Cardiac muscle cell (in vitro differentiated cells and primary cell): ENCODE measurements at regions not wholly inside any gene's neighbourhood (a gene's known extent, or its start where the extent isn't known, plus 50 kb on each side); places are given as distances from the start of the nearest gene placed in this dataset.
"Not testable (repeated sequence)": the region's sequence is repeated elsewhere in the genome, so short reads cannot be mapped to it uniquely, and the experiment has no call there.

ENCODE experiments used
- DNase-seq, 2 donors: peaks; one replicate each; pipeline versions ENCODE4 v3.0.0 to v3.0.0-alpha.2; 2010 to 2017; ENCODE audit warnings: low read depth in 1 of 2, low spot score in 1 of 2
- H3K27ac ChIP-seq: fragments of 200-600 bp; sonication (generic); 2 replicates; pipeline ENCODE4 v1.5.1; 2016
- H3K27me3 ChIP-seq: fragments of 200-600 bp; sonication (generic); 2 replicates; pipeline ENCODE4 v1.6.0; 2016; ENCODE audit warnings: control low read depth
- H3K36me3 ChIP-seq: fragments of 200-600 bp; sonication (generic); 2 replicates; pipeline ENCODE4 v1.5.1; 2016; ENCODE audit warnings: control low read depth
- H3K4me1 ChIP-seq: fragments of 200-600 bp; sonication (generic); 2 replicates; pipeline ENCODE4 v1.8.1; 2017; ENCODE audit warnings: low read depth, mild to moderate bottlenecking, mixed run types
- H3K4me3 ChIP-seq: fragments of 200-600 bp; sonication (generic); 2 replicates; pipeline ENCODE4 v1.5.1; 2016; ENCODE audit warnings: mild to moderate bottlenecking
- H3K9me3 ChIP-seq: fragments of 200-600 bp; sonication (generic); 2 replicates; pipeline ENCODE4 v1.5.1; 2017; ENCODE audit warnings: low read depth, mild to moderate bottlenecking, control low read depth
- CTCF ChIP-seq: IDR thresholded peaks from 2 replicates; pipeline ENCODE4 v1.5.1; 2012; ENCODE audit warnings: low read depth, mild to moderate bottlenecking, low read length

- no peak for TF ChIP-seq CTCF
- Histone ChIP-seq H3K4me1 (no peaks in the 10 kb centered on the region), H3K9me3 (no peaks in the 10 kb centered on the region), H3K36me3 (no peaks in the 10 kb centered on the region), H3K27me3 (no peaks in the 10 kb centered on the region), H3K4me3 (no peak overlapping the region), H3K27ac (no peak overlapping the region)
- no peak for DNase-seq
These were observed 462.0 kb upstream of the ZNF507 start for GRCh38 chr19:31883296-31883990.

GRCh38 chr19:31885280-31885853, 460.0 kb upstream of the ZNF507 start:
- TF ChIP-seq CTCF: no peak
- H3K4me1 ChIP-seq: no peaks in the 10 kb centered on the region
- DNase-seq: no peak
- H3K27me3 ChIP-seq: no peaks in the 10 kb centered on the region
- no peaks in the 10 kb centered on the region for H3K9me3 ChIP-seq
- H3K36me3 ChIP-seq: no peaks in the 10 kb centered on the region
- H3K27ac ChIP-seq: no peak overlapping the region
- no peak overlapping the region for H3K4me3 ChIP-seq

- no peak for TF ChIP-seq CTCF
- Histone ChIP-seq H3K4me1 (no peaks in the 10 kb centered on the region), H3K9me3 (no peaks in the 10 kb centered on the region), H3K27me3 (no peaks in the 10 kb centered on the region), H3K27ac (no peak overlapping the region), H3K36me3 (no peaks in the 10 kb centered on the region), H3K4me3 (no peak overlapping the region)
- no peak for DNase-seq
These were observed 455.2 kb upstream of the ZNF507 start for GRCh38 chr19:31890230-31890629.

- Histone ChIP-seq H3K36me3 (no peaks in the 10 kb centered on the region), H3K9me3 (no peaks in the 10 kb centered on the region), H3K27ac (no peak overlapping the region), H3K4me3 (no peak overlapping the region), H3K4me1 (no peaks in the 10 kb centered on the region), H3K27me3 (no peaks in the 10 kb centered on the region)
- DNase-seq: no peak
- no peak for TF ChIP-seq CTCF
These were observed 453.4 kb upstream of the ZNF507 start for GRCh38 chr19:31892060-31892459.

- H3K27ac ChIP-seq, H3K4me3 ChIP-seq, DNase-seq, H3K4me1 ChIP-seq, H3K27me3 ChIP-seq, H3K36me3 ChIP-seq, H3K9me3 ChIP-seq: not testable (repeated sequence)
These were observed 451.9 kb upstream of the ZNF507 start for GRCh38 chr19:31893491-31893890.

- Histone ChIP-seq H3K27me3 (no peaks in the 10 kb centered on the region), H3K36me3 (no peaks in the 10 kb centered on the region), H3K4me1 (no peaks in the 10 kb centered on the region), H3K4me3 (no peak overlapping the region), H3K9me3 (no peaks in the 10 kb centered on the region), H3K27ac (no peak overlapping the region)
- no peak for DNase-seq
- no peak for TF ChIP-seq CTCF
These were observed 451.0 kb upstream of the ZNF507 start for GRCh38 chr19:31894451-31894850.
